HG02759 (cell line): ENCODE measurements at regions not wholly inside any gene's neighbourhood (a gene's known extent, or its start where the extent isn't known, plus 50 kb on each side); places are given as distances from the start of the nearest gene placed in this dataset.

Experiments
- ATAC-seq: cut with Tn5 transposase; IDR thresholded peaks from one replicate; pipeline ENCODE4 v1.9.1; 2021; ENCODE audit warnings: mild to moderate bottlenecking, moderate library complexity; ENCODE audit not compliant: unreplicated experiment

- peak; percentile 46 for ATAC-seq
Observed at GRCh38 chr13:40483601-40484000, 182.8 kb downstream of the FOXO1 start.

DNA sequence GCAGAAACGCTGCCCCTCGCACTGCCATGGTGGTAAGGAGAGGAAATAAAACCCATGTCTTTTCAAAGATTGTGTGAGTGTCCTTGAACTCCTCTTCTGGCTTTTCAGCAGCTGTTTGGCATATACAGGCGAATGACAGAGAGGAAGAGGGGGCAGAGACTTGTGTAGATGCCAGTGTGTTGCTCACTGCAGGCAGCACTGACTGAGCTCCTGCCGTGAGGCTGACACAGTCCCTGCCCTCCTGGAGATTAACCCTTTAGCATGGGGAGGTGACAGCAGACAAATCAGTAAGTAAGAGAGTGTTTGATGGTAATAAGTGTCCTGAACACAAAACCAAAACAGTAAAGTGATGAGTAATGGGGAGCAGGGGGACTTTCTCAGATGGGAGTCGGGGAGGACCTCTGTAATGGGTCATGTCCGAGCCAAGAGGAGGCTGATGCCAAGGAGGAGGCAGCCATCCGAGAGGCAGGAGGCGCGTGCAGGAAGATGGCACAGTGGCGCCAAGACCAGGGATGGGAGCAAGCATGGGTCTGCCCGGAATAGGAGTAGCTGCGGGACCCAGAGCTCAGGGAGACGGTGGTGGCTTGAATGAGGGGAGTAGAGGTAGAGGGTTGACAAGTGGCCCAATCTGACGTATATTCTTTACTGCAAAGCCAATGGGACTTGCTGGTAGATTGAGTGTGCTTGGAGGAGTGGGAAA is 182.2 kb downstream of the FOXO1 start:
- ATAC-seq, result no peak

DNA sequence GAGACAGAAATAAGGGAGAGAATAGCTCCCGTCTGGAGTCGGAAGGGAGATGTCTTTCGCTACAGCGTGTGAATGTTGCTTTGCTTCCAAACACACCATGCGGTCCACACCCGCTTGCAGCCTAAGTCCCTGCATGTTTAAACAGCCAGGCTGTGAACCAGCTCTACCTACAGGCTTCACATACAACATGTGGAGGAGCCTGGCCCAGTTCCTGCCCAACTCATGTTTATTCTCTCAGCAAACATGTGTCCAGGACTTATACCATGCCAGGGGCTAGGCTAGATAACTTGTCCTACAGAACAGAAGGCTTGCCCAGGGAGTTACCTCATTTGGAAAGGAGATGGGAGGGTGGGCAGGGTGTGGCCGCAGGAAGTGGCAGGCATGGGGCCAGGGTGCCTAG is 181.5 kb downstream of the FOXO1 start:
- no peak for ATAC-seq

GRCh38 chr13:40485611-40486517 is 180.6 kb downstream of the FOXO1 start:
- no peak for ATAC-seq

DNA sequence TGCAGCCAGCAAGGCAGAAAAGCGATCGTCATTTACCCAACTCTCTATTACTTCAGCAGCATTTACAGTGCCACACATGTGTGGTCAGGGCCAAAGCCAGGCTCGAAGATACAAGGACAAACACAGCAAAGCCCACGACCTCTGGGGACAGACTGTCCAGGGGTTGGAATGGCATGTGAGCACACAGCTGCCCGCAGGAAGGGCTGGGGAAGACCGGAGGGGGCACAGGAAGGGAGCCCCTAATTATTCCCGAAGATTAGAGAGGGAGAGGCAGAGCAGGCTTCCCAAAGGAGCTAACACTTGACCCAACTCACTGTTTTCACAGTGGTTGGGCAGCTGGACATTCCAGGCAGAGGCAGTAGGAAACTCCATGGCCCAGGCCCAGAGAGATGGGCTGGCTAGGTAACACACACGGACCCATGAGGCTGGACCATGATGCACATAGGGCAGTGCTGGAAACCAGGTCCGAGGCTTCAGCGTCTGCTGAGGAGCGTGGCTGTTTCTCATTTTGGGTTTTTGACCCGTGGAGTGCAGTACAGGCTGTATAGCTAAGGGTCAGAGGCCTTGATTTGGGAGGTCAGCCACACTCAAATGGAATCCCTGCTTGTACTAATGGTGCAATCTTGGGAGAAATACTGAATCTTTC is 179.8 kb downstream of the FOXO1 start:
- ATAC-seq, result no peak

DNA sequence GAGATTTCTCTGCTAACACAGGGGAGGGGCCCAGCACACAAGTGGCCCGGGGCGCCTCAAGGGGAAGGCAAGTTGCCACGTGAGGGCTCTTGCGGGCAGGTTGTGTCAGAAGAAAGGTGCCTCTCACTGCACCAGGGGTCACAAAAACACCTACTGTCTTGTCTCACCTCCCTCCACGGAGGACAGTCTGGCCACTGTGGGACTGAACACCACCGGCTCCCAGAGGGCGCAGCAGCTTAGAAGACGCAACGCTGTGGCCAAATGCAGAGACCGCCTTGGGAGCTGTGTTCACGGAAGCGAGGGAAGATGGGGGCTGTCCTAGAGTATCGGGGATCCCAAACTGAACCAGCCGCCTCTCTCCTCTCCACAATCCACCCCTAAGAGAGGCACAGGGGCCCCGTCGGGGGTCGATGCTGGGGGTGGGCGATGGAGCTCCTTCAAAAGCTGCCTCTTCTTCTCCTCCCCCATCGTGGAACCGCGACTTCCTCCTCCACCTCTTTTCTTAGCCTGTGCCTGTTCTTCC is 177.5 kb downstream of the FOXO1 start:
- no peak for ATAC-seq

- no peak for ATAC-seq
Observed at GRCh38 chr13:40490086-40490758, 176.2 kb downstream of the FOXO1 start.

GRCh38 chr13:40492511-40492910 is 173.9 kb downstream of the FOXO1 start:
- ATAC-seq, result no peak

DNA sequence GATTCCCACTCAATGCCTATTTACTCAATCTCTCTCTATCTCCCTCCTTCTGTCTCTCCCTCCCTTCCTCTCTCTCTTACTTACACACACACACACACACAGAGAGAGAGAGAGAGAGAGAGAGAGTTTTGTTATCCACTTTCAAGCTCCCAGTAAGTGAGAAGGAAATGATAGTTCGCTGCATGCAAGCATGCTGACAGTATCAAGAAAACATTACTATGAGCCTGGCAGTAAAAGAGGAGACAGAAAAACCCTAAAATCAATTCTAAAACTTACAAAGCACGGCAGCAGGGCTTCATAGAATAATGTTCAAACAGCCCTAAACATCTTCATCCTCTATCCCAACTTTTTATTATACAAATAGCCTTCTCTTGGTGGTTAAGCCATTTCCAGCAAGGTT is 171.9 kb downstream of the FOXO1 start:
- ATAC-seq, result no peak

- no peak for ATAC-seq
Observed at GRCh38 chr13:40494946-40495620, 171.4 kb downstream of the FOXO1 start.

DNA sequence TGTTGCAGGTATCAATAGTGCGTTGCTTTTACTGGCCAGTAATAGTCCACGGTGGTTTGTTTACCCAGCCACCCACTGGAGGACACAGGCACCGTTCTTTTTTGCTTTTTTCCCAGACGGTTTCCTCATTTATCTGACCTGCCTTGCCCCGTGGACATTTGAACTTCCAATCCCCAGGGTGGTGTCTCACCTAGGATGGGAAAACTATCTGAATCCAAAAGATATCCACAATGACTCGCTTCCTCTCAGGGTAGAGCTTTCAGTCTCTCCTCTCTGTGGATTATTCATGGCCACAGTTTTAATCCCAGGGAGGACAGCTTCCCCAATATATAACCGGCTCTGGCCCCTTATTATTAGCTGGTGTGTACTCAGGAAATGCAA is 170.8 kb downstream of the FOXO1 start:
- ATAC-seq, result no peak

DNA sequence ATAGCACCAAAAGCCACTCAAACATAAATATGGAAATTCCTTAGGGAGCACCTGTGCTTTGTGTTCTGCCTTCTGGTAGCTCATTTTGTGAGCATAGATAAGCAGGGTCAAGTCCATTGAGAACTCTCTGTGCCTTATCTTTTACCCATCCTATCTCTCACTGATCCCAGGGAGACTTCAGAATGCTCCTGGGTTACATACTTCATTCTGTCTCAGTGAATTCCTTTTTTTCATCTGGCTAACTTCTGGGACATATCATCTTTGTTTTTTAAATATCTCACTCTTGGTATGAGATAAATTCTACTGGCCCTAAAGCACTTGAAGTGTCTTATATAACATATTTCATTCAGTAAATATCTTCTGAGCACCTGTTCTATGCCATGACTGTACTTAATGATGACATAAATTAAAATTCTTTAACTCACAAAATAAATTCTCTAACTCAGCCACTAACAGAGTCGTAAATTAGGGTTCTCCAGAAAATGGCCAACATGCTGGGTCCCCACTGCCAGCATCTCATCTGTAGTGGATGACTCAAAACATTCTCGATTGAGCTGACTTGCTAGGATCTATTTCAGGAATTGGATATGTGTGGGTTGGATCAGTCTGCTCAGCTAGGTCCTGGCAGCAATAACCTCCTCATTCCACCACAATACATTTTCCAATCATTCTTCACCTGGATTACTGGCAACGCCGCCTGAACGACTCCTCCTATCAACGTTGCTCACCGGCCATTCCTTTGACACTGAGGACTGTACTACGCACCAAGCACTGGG is 170.2 kb downstream of the FOXO1 start:
- ATAC-seq, result no peak

GRCh38 chr13:40498461-40498860 is 168.0 kb downstream of the FOXO1 start:
- ATAC-seq, result no peak

- no peak for ATAC-seq
Observed at GRCh38 chr13:40502236-40502635, 164.2 kb downstream of the FOXO1 start.

DNA sequence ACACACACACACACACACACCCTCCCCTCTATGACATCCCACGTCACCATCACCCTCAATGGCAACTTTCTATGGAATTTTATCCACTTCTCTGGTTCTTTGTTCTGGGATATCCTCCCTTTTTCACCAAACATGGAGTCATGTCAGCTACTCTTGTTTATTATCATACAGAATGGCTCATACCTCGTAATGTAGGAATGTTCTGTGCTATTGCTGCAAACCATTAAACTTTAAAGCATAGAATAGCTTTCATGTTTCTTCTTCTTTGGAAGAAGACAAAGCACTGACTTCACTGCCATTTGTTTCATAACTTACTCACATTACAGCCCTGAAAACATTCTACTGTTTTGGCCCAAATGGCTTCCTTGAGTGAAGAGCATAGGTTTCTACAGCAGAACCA is 163.4 kb downstream of the FOXO1 start:
- ATAC-seq, result no peak

- no peak for ATAC-seq
Observed at GRCh38 chr13:40503966-40504591, 162.4 kb downstream of the FOXO1 start.

- ATAC-seq, result no peak
Observed at GRCh38 chr13:40504641-40505040, 161.8 kb downstream of the FOXO1 start.

DNA sequence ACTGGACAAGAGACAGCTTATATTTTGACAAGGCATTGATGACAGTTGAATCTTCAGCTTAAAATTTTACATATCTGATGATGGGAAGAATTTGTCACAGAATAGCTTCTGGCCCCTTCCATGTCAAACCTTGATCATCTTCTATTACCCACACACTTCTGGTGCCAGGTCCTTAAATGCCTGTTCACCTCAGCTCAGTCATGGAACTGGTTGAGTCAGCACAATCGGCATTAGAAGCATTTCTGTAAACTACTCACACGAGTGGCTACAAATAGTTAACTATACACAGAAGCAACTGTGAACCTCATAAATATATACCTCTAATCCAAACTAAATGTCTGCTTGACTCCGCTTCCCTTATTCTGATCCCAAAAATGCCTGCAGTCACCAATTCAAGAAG is 161.2 kb downstream of the FOXO1 start:
- ATAC-seq, result no peak
